CD4-positive, alpha-beta T cell treated with Interleukin-4 for 4 hours (primary cell): ENCODE measurements at regions not wholly inside any gene's neighbourhood (a gene's known extent, or its start where the extent isn't known, plus 50 kb on each side); places are given as distances from the start of the nearest gene placed in this dataset.

Source experiments
- DNase-seq: peaks from one replicate; pipeline ENCODE4 v3.0.0-alpha.2; 2020

DNA sequence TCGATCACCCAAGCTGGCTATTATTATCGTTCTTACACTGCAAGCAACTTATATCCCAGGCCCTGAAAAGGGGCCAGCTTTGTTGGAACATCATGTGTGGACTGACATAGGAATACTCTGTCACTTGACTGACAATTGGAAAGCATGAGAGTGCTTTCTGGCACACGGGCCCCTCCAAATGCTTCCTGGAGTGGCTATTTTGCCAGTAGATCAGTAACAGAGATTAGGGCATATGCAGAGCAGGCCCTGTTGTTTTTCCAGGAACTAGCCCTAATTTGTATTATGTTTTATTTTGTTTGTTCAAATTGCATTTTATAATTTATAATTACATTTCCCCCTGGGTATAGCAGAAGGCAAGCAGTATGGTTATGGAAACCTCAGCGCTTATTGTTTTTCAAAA, 170.1 kb upstream of the FRMD6 start:
- DNase-seq: no peak

DNA sequence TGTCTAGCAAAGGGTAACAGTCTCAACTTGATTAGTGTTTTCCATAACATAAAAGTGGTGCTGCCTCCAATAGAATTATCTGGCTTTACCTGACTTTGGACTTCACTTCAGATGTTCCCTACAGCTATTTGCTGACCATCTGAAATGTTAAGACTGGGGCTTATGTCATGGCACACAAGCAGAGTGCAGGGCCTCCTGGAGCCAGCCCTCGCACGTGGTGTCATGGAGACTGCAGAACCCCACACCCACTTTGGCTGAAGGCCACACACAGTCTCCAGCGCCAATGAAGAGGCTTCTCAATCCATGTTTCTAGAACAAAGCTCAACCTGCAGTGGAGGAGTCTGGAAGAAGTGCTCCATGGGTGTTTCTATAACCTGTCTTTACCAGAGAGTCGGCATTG, 169.6 kb upstream of the FRMD6 start:
- DNase-seq: no peak

DNA sequence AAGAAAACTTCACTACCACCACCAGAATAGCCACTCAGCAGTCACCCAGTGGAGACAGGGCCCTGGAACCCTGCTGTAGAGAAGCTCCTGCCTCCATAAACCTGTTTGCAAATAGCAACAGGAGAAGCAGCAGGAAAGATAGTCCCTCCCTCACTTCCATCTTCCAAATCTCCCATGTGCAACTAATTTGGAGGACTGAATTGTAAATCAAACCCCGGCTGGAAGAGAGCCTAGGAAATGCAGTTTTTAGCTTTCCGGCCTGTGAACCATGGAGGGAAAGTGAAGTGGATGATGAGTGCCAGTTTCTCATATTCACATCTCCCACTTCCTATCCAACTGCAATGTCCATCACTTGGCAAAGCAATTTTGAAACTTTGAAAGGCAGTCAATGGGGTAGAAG, 167.2 kb upstream of the FRMD6 start:
- no peak for DNase-seq

DNA sequence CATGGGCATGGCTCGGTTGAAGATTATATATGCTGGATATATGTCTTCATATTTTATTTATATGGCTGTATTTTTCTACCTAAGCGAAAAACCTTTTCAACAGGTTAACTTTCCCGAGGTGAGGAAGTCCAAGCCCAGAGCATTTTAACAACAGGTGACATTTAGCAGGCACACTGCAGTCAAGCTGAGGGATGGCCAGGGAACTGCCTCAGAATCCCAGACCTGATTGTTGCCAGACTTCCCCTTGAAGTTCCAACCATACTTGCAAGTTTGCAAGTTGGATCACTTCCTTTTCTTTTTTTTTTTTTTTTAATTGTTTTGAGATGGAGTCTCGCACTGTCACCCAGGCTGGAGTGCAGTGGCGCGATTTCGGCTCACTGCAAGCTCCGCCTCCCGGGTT, 166.0 kb upstream of the FRMD6 start:
- DNase-seq: no peak

DNA sequence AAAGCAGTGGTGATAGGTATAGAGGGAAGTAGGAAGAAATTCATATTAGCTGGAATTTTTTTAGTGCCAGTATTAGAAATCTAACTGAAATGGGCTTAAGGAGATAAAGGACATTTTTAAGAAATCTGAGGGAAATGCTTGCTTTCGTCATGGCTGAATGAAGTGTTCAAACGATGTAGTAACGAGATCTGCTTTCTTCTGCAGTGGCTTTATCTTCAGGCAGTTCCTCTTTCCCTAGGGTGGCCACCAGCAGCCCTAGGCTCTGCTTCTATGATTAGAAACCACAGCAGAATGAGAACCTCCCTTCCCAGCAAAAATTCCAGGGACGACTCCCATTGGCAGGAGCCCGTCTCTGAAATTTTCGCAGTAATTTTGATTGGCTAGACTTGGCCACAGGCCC, 163.9 kb upstream of the FRMD6 start:
- DNase-seq: no peak

DNA sequence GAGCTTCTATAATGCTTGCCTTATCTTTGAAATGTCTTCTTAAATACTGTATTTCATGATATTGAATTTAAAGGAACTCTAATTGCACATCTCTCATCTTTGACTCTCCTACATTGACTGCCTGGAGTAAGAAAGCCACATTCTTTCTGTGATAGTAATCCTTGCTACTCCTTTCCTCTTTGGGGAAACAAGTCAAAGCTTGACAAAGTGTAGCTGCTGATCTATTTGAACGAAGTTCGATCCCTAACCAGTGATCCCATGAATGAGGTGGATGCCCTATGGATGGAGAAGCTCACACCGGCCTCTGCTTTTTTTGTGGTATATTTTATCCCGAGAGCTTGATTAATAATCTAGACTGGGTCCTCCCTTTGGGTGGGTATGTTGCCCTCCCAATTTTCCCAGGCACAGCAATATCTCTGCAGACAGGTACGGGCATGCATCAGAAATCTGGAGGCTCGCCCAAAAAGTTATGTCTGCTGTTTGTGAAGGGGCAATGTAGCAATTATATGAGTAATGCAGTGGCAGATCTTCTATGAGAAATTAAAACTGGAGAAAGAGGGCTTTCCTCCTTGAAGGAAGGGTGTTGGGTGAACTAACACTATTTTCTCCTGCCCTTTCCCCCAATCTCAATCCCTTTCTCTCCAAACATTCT, 163.0 kb upstream of the FRMD6 start:
- no peak for DNase-seq

DNA sequence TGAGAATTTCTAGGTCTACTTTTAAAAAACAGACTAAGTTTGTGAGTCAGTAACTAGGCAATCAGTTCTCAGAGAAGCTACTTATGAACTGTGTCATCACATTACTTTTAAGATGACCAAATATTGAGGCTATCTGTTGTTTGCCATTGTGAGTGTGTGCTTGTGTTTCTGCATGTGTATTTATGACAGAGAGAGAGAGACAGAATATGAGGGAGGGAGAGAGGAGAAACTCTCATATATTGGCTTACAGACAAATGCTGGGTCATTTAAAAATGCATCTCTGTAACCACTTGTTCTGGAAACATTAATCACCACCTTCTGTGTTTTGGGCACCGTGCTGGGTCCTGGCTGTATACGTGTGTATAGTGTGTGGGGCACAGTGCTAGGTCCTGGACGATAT, 161.5 kb upstream of the FRMD6 start:
- no peak for DNase-seq

DNA sequence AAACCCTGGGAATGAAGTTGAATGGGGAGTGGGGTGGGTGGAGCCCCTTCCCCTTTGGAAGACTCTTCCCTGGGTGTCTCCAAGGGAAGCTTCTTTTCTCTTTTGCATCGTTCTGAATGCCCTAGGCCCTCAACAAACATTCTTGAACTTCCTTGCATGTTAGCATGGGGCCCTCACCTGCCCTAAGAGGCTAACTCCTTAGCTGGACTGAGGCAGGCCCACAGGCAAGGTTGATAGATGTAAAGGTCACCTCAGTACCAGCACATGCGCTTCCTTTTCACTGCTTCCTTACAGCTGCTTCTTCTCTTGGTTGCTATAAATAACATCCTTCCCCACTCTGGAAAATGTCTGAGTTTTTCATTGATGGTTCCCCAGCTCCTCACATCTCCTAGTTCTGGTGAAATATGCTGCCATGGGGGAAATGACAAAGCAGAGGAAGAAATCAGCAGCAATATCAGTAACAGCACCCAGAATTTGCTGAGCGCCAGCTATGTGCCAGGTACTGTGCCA, 160.6 kb upstream of the FRMD6 start:
- DNase-seq: no peak

DNA sequence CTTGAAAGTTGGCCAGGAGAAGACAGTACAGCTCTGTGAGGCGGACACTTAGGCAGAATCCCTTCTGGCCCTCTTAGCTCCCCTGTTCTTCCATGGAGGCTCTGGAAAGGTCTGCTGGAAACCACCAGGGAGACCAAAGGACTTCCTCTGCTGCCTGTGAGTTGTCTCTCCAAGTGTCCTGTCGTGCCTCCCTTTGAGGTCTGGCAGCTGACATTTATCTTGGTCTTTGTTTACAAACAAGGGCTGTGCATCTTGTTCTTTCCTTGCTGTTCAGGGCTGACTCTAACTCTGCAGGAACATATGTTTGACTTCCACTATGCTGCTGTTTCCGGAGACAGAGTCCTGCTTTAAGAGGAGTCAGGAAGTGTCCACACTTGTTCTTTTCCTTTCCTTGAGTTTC, 159.9 kb upstream of the FRMD6 start:
- no peak for DNase-seq

DNA sequence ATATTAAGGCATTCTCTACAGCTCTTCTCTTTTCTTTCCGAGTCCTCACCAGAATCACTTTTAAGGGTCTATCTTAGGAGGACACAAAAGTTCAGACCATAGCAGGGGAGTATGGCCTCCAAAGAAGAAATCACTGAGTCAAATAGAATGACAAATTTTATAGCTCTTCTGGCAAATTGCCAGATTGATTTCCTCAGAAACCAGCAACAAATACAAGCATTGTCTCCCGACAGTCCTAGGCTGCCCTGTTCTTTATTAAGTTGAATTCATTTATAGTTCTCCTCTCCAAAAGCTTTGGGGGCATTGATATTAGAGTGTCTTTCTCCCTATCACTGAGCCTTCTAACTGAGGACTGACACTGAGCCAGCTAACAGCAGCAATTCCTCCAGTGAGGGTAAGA, 156.4 kb upstream of the FRMD6 start:
- no peak for DNase-seq

DNA sequence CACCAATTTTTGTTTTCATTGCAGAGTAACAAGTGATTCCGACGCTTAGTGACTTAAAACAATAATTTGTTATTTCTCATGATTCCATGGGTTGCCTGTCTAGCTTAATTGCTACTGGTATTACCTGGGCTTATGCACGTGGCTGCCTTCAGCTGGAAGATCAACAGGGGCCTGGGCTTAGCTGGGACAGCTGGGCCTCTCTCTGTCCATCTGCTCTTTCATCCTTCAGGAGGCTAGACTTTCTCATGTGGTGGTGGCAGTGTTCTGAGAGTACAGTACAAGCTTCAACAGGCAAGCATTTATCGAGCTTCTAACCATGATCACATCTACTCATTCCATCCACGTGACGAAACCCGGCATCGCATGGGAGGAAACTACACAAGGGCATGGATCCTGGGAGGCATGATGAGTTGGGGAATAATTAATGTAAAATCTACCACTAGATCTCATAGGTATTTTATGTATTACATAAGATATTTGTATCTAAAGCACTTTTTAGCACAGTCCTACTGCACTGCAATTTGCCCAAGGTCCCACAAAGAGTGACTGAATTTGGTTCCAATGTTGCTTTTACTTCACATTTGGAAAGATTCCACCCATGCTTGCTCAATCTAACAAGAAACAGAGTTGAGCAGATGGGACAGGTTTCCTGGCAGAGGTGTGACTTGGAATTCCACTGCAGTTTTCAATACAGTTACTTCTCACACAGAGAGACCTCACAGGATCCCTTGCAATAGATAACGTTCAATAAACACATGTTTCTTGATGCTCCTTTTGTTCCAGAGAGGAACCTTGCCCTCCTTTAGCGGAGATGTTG, 153.1 kb upstream of the FRMD6 start:
- no peak for DNase-seq

DNA sequence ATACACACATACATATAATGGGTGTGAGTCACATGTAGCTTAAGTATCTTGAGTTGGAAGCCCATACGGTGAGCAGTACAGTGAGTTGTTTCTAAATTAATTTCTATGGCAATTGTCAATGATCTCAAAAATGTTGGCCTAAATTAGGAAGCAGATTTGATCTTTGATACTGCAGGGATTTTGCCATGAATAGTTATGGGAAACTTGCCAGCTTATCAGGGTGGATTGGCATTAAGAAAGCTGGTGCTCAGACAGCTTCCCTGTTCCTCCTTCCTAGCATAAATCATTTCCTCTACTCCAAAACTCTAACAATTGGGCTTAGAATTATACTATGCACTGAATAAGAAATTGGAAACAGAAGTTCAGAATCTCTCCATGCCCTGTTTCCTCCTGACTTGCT, 150.9 kb upstream of the FRMD6 start:
- DNase-seq: no peak

DNA sequence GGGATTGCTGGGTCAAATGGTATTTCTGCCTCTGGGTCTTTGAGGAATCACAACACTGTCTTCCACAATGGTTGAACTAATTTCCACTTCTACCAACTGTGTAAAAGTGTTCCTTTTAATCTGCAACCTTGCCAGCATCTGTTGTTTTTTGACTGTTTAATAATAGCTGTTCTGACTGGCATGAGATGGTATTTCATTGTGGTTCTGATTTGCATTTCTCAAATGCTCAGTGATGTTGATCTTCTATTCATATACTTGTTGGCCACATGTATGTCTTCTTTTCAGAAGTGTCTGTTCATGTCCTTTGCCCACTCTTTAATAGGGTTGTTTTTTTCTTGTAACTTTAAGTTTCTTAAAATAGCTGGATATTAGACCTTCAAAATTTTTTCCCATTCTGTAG, 150.0 kb upstream of the FRMD6 start:
- DNase-seq: no peak

DNA sequence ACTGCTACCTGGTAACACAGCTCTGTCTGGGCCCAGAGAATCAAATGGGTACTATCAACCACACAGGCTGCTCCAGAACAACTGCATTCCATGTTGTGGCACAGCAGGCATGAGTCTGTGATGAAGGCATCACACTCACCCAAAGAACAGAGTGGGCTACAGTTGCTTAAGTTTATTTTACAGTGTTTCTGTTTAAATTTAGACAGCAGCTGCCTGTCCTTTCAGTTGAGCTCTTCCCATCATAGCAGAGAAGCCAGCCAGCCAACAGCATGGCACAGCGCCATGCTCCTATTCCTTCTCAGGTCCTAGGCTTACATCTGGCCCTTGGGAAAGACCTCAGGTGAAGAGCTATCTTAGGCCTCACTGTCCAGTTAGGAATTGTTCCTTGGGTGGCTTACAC, 147.0 kb upstream of the FRMD6 start:
- DNase-seq: no peak

DNA sequence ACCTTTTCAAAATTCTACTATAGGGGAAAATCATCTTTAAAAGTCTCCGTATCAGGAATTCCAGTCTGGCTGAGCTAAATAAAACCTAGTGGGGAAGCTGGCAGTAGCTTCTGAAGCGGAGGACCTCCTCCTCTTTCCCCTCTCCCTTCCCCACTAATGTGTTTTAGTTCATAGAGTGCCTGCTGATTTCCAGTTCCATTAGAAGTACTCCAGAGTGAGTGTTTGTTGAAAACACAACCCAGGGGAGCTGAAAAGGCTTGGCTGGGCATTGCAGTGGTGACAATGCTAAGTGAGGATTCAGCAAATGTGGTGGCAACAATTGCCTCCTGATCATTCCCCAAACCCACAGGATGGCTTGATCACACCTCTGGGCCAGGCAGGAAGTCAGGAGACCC, 144.2 kb upstream of the FRMD6 start:
- DNase-seq: no peak

DNA sequence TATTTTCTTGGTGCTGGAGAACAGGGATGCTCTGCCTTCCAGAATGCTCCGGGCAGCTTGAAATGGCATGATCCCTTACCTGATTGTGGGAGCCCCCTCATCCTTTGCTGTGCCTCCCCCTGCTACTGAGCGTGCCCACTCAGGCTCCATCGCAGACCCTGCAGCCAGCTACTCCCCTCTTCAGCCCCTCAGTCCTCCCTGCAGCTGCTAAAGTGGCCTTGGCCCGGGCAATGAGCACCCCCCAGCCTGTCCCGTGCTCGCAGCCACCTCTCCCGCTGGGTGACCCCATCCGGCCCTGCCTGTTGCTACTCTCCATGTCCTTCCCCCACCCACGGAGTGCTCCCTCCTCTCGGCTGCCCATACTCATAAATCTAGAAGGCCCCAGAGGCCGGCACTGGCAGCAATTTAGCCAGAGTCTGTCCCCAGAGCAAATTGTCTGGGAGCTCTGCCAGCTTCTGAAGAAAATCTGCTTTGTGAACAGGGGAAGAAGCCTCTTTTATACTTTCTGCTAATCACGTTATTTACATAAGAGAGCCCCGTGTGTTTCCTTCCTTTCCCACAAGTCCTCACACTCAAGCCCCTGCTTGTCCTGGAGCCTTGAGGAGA, 143.7 kb upstream of the FRMD6 start:
- no peak for DNase-seq

DNA sequence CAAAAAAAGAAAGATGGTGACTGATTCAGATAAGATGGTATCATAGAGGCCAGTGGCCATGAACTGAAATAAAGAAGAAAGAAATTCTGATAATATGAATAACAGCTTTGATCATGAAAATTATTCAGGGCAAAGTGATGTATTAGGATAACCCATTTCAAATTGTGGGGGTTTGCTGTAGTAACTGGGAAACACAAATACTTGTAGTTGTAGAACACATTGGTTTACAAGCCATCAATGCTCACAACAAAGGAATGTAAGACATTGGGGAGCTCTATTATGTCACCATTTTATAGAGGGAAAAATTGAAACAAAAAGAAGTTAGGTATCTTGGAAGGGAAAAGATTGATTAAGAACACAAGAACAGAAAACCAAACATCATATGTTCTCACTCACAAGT, 140.4 kb upstream of the FRMD6 start:
- DNase-seq: no peak

DNA sequence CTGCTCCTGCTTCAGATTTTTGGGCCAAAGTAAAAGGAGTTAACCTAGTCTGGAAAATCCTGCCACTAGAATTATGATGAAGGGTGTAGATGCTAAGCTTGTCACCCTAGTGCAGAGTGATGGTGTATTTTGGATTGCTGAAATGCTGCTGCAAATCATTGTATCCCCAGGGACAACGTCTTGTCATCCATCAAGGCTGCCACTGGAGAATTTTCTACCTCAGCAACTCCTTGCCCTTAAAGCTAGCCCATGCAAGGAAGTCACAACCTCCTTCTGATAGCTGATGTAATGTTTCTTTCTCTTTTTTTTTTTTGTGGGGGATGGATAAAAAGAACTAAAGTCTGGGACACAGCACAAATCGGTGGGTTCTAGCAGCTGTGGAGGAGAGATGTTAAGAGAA, 139.4 kb upstream of the FRMD6 start:
- DNase-seq: no peak

DNA sequence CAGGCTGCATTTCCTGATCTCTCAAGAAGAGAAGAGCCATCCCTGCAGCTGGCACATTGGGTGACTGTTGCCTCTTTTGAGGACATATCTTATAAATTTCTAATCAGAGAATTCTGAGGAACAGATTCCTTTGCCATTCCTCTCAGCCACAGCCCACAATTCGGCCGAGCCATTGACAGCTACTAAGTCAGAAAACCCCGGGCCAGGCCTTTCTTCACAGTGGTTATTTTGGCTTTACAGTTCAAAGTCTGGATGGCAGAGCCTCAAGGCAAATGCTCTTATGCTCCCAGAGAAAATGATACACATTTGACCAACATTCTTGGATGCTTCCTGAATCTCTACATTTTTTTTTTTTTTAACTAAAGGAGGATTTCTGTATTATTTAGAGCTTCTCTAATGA, 138.4 kb upstream of the FRMD6 start:
- DNase-seq: no peak

DNA sequence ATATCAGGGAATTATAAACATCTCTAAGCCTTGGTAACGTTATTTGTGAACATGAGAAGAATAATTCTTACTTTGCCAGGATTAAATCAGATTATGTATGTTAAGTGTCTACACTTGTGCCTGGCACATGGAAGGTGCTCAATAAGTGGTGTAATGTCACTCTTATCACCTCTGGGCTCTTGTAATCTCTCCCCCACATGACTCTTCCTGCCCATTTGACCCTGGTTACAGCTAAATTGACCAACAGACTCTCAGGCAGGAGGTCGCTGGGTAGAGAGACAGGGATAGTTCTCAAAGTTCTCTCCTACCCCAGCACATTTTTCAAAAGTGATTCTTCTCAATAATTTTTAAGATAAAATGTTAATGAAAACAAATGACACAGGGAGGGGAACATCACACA, 137.8 kb upstream of the FRMD6 start:
- no peak for DNase-seq

DNA sequence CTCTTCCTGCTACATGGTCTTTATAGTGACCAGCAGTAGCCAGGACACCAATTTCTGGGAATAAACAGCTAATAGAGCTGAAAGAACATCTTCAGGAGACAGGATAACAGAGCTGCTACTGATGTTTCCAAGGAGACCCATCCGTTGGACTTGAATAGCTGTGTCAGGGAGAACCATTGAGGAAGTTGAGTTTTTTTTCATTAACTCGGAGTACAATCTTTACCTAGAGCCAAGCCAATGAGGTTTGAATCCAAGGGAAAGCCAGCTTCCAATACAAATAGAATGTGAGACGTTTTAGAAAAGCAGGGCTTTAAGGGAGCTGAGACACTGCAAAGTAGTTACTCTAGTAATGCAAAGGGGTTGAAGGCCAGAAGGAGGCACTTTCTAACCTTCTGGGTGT, 136.1 kb upstream of the FRMD6 start:
- DNase-seq: no peak

DNA sequence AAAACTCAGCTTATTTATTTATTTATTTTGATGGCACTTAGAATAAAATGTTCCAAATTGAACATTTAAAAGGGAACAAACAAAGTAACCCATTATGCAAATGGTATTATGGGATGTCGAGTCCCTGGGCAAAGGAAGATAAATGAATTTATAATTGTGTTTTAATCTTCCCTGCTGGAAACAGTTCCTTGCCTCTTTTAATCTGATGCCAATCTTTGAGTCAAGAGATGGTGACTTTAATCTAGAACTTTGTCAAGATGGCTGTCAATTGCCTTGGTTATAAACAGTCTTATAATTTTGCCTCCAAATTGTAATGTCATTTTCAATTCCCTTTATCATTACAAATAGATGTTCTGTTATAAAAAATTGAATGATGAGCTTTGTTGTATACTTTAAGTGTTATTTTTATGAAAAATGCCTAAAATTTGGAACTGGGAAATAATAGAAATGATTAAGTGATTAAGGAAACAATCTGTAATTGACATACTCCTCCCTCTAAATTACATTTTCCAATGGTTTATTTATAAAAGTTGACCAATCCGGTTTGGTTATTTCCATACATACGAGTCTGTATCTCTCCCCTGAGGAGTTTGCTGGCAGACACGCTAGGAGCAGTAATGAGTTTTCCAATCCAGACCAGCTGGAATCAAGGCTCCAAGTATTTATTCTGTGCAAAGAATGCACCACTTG, 134.9 kb upstream of the FRMD6 start:
- no peak for DNase-seq

DNA sequence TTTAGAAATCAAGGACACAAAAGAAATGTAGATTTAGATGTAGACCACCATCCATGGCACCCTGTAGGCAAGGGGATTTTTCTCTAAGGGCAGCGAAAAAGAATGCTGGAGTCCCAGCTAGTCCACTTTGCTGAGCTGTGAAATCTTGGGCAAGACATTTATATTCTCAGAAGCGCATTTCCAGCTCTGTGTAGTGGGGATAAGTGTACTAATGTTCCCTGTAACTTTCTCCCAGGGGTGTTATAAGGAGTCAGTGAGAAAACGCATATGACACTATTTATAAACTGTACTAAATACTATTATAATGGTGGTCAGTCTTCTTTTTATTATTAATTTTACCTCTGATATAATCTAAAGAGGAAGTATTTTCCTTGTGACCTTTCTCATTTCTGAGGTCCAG, 133.4 kb upstream of the FRMD6 start:
- no peak for DNase-seq

DNA sequence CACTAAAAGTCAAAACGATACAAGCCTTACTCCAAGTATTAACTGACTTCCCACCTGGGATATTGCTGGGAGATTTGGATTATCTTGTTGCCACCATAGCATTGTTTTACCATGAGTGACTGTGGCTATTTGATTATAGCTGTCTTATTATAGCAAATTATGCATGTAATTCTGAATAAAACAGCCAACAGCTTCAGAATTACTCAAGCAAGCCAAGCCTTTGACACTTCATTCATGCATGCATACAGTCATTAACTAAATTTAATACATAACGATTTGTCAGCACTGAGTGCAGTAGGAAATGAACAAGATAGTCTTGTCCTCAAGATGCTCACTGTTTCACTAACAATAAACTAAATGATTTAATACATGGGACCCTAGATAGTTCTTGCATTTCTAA, 133.0 kb upstream of the FRMD6 start:
- no peak for DNase-seq
